GM18508 (cell line): ENCODE measurements at regions not wholly inside any gene's neighbourhood (a gene's known extent, or its start where the extent isn't known, plus 50 kb on each side); places are given as distances from the start of the nearest gene placed in this dataset.
"Not testable (repeated sequence)": the region's sequence is repeated elsewhere in the genome, so short reads cannot be mapped to it uniquely, and the experiment has no call there.

Source experiments
- ATAC-seq: cut with Tn5 transposase; IDR thresholded peaks from one replicate; pipeline ENCODE4 v1.9.1; 2021; ENCODE audit warnings: moderate number of reproducible peaks; ENCODE audit not compliant: insufficient read depth, unreplicated experiment

DNA sequence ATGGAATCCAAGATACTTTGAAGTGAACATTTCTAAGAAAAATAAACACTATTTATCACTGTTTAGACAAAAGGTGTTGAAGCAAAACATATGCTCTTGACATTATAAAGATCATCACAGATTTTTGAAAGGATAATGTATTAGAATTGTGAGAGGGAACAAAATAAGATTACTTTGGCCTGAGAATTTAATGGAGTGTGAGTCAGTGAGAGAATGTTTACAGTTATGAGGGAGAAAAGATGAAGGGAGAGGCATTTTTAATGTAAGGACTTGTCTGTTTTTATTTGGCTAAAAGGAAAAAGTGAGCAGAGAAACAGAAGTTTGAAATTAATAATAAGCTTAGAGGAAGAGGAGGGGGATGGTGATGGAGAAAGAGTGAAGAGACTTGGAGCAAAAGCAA is 1010.1 kb downstream of the EFNA5 start:
- no peak for ATAC-seq

GRCh38 chr5:106658150-106658549 is 1012.6 kb downstream of the EFNA5 start:
- no peak for ATAC-seq

DNA sequence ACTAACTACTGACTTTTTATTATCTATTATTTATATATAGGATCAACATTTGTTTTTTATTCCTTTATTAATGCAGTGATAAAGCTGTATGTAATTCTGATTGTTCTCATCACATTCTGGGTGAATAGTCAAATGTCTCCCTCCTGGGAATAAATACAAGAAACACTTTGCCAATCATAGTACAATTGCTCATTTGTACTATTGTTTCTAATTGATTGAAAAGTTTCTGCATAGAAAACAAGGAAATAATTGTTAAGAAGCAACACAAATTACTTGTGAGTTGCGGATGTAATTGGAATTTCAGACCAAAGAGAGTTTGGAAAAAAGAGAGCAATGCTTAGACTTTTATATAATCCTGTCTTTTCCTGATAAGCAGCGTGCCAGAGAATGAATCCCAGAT is 1013.9 kb downstream of the EFNA5 start:
- ATAC-seq: no peak

GRCh38 chr5:106649031-106649430 is 1021.7 kb downstream of the EFNA5 start:
- no peak for ATAC-seq

DNA sequence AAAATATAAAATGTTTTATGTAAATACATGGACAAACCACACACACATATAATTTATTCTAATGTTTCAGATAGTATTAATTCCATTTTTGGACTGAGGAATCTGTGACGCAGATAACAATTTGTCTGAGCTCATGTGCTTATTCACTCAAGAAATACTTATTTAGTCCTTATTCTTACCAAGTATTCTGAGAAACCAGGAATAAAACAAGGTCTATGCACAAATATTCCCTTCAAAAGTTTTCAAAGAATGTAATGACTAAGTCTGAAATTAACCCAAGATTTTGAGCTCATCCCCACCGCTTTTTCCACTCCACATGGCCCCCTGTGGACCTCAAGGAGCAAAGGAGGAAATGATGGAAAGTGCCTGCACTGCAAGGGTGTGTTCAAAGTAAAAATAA is 1022.3 kb downstream of the EFNA5 start:
- no peak for ATAC-seq

- ATAC-seq: no peak
Observed at GRCh38 chr5:106646106-106646505, 1024.6 kb downstream of the EFNA5 start.

DNA sequence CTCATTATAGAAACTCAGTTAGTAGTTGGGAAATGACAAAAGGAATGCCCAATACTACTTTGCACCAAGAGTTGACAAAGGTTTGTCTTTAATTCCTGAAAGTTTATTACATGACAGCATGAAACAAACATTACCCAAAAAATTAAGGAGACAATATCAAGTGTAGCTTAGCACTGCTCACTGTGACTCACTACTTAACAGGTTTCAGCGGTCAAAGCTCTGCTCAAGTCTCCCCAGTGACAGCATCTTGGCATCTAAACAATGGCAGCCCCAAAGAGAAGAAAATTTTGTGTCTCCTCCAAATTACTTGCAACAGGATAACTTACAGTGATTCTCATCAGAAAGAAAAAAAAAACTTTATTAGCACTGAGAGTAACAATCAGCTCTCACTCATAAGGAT is 1030.2 kb downstream of the EFNA5 start:
- ATAC-seq: no peak

DNA sequence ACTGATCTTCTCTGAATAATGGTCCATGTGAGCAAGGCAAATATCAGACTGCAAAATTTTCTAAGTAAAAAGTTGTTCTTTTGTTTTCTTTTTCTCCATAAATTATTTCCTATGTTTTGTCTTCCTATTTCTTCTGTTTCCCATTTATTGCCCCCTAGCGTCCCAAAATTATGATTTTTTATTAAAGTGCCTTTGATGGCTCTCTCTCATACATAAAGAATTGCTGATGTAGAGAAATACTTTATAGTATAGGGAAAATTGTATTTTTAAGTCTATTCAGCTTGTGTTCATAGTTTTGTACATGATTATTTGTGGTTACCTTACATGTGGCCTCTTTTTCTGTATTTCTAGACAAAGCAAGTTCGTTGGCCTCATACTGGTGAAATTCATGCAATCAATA is 1031.2 kb downstream of the EFNA5 start:
- no peak for ATAC-seq

- ATAC-seq: no peak
Observed at GRCh38 chr5:106637275-106637674, 1033.5 kb downstream of the EFNA5 start.

GRCh38 chr5:106634375-106634774 is 1036.4 kb downstream of the EFNA5 start:
- no peak for ATAC-seq

- ATAC-seq: no peak
Observed at GRCh38 chr5:106633825-106634224, 1036.9 kb downstream of the EFNA5 start.

DNA sequence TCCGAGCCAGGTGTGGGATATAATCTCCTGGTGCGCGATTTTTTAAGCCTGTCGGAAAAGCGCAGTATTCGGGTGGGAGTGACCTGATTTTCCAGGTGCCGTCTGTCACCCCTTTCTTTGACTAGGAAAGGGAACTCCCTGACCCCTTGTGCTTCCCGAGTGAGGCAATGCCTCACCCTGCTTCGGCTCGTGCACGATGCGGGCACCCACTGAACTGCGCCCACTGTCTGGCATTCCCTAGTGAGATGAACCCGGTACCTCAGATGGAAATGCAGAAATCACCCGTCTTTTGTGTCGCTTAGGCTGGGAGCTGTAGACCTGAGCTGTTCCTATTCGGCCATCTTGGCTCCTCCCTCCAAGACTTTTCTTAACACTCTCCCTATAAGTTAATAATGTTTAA is 1042.3 kb downstream of the EFNA5 start:
- ATAC-seq: not testable (repeated sequence)

- ATAC-seq: no peak
Observed at GRCh38 chr5:106610041-106610440, 1060.7 kb downstream of the EFNA5 start.

GRCh38 chr5:106601620-106602019 is 1069.1 kb downstream of the EFNA5 start:
- no peak for ATAC-seq

GRCh38 chr5:106600803-106601202 is 1069.9 kb downstream of the EFNA5 start:
- ATAC-seq: no peak

DNA sequence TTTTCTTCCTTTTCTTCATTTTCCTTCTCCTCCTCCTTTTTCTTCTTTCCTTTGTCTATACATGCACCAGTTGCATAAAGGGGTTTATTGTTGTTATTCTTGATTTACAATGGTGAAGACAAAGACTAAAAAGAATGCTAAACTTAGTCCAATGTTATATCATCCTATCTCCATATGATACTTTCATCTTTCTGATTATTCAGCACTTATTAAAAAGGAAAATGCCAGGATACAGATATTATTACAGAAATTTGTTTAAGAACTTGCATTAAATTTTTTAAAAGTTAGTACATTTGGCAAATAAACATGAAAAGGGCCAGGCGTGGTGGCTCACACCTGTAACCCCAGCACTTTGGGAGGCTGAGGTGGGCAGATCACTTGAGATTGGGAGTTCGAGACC is 1074.9 kb downstream of the EFNA5 start:
- ATAC-seq: no peak

DNA sequence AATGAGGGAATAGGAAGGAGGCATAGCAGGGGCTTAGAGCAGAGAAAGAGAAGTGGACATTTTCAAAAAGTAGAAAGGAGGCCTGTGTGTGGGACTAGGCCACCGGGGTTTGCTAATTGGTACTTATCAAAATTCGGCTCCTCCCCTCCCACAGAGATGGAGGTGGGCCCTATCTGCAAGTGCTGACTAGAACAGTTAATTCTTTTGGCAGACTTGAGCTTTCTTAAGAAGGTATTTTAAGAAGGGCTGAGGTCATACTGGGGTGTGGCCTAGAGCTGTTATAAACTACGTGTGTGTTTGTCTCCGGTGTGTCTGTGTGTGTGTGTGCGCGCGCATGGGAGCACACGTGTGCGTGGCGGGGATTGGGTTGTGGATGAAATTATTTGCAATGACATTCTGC is 1086.5 kb downstream of the EFNA5 start:
- no peak for ATAC-seq

- ATAC-seq: no peak
Observed at GRCh38 chr5:106578736-106579135, 1092.0 kb downstream of the EFNA5 start.

- ATAC-seq: no peak
Observed at GRCh38 chr5:106574820-106575219, 1095.9 kb downstream of the EFNA5 start.

DNA sequence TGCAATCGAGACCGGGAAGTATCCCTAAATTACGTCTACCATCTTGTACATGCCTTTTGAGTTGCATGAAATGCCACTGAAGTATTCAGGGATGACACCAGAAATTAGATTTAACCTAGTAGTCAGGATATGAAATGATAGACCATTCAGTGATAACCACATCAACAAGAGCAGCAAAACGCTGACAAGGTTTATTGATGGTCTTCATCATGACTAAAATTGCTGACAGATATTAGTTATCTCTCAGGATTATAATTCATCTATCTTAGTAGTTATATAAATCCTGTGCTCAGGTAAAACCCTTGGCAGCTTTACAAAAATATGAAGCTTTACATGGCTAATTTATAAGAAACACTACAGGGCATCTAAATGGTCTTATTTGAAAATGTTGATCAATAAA is 1104.7 kb downstream of the EFNA5 start:
- no peak for ATAC-seq

DNA sequence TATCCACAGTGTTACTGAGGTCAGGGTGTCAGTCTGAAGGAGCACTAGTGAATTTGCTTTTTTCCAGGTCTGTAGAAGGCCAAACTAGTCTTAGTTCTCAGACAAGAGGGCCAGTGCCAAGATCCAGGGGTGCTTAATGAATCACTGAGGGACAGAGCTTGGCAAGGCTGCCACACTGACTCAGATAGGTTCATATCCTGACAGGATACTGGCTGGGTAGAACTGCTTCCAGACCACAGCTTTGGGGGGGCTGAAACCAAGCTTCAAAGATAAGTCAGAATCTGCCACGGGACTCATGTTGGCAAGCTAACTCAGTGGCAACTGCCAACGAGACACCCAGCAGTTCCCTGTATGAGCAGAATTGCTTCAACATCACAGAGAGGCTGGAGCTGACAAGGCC is 1125.4 kb downstream of the EFNA5 start:
- ATAC-seq: no peak

- no peak for ATAC-seq
Observed at GRCh38 chr5:106543330-106543729, 1127.4 kb downstream of the EFNA5 start.

DNA sequence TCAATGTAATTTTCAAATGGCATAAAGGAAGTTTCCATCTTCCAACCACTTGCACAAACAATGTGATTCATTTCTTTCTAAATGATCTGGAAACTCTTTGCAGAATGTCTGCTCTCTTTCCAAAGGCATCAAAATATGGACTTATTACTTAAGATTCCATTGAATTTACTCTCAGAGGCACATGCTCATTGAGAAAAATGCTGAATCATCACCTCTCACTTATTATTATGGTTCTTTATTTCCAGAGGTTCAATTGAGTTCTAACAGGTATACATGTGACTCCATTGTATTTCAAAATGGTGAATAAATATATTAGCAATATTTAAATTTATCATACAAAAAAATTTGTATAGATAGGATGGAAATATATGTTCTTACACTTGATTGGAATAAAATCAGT is 1140.6 kb downstream of the EFNA5 start:
- ATAC-seq: no peak
